Ishikawa (cell line): ENCODE measurements at regions not wholly inside any gene's neighbourhood (a gene's known extent, or its start where the extent isn't known, plus 50 kb on each side); places are given as distances from the start of the nearest gene placed in this dataset.

Source experiments
- CEBPB ChIP-seq: IDR thresholded peaks from 2 replicates; pipeline ENCODE4 v1.6.1; 2012
- CREB1 ChIP-seq: IDR thresholded peaks from 2 replicates; pipeline ENCODE4 v1.6.1; 2012; ENCODE audit warnings: low read depth
- EGR1 ChIP-seq: IDR thresholded peaks from 2 replicates; pipeline ENCODE4 v1.6.1; 2012
- EP300 ChIP-seq: IDR thresholded peaks from 2 replicates; pipeline ENCODE4 v1.6.1; 2012; ENCODE audit warnings: borderline replicate concordance
- FOXM1 ChIP-seq: IDR thresholded peaks from 2 replicates; pipeline ENCODE4 v1.6.1; 2012; ENCODE audit warnings: low read depth, borderline replicate concordance
- MAX ChIP-seq: IDR thresholded peaks from 2 replicates; pipeline ENCODE4 v1.6.1; 2012
- NFIC ChIP-seq: IDR thresholded peaks from 2 replicates; pipeline ENCODE4 v1.6.1; 2012
- RAD21 ChIP-seq: IDR thresholded peaks from 2 replicates; pipeline ENCODE4 v1.6.1; 2012; ENCODE audit warnings: low read depth
- REST ChIP-seq: IDR thresholded peaks from 2 replicates; pipeline ENCODE4 v1.6.1; 2012; ENCODE audit warnings: low read depth, mild to moderate bottlenecking
- TAF1 ChIP-seq: IDR thresholded peaks from 2 replicates; pipeline ENCODE4 v1.6.1; 2012; ENCODE audit warnings: low read depth, mild to moderate bottlenecking
- TCF12 ChIP-seq: IDR thresholded peaks from 2 replicates; pipeline ENCODE4 v1.6.1; 2012; ENCODE audit warnings: low read depth
- TEAD4 ChIP-seq: IDR thresholded peaks from 2 replicates; pipeline ENCODE4 v1.6.1; 2012
- USF1 ChIP-seq: IDR thresholded peaks from 2 replicates; pipeline ENCODE4 v1.6.1; 2012
- YY1 ChIP-seq: IDR thresholded peaks from 2 replicates; pipeline ENCODE4 v1.6.1; 2012; ENCODE audit warnings: low read depth
- ZBTB7A ChIP-seq: IDR thresholded peaks from 2 replicates; pipeline ENCODE4 v1.6.1; 2012; ENCODE audit warnings: low read depth

- TF ChIP-seq USF1 (no peak), TAF1 (no peak), FOXM1 (no peak), REST (no peak), TEAD4 (no peak), CREB1 (no peak), CEBPB (no peak), RAD21 (no peak), NFIC (no peak), MAX (no peak), TCF12 (no peak), EGR1 (no peak), EP300 (no peak), ZBTB7A (no peak), YY1 (no peak)
Measured at GRCh38 chr12:62986844-62987243, 51.9 kb upstream of the PPM1H start.
